ENCODE measurements at regions not wholly inside any gene's neighbourhood (a gene's known extent, or its start where the extent isn't known, plus 50 kb on each side); places are given as distances from the start of the nearest gene placed in this dataset.

GRCh38 chr14:98714626-98715425, 557.2 kb downstream of the BCL11B start:
- DNase-seq (ENCODE audit: low read depth): no peak

- DNase-seq (ENCODE audit: low read depth): no peak
Measured at GRCh38 chr14:98716133-98716532, 555.9 kb downstream of the BCL11B start.

- no peak for DNase-seq (ENCODE audit: low read depth)
Measured at GRCh38 chr14:98721061-98721460, 550.9 kb downstream of the BCL11B start.

GRCh38 chr14:98724734-98725133, 547.3 kb downstream of the BCL11B start:
- no peak for DNase-seq (ENCODE audit: low read depth)

GRCh38 chr14:98725191-98725590, 546.8 kb downstream of the BCL11B start:
- DNase-seq (ENCODE audit: low read depth): no peak

- no peak for DNase-seq (ENCODE audit: low read depth)
Measured at GRCh38 chr14:98725676-98726075, 546.3 kb downstream of the BCL11B start.

GRCh38 chr14:98726585-98727405, 545.2 kb downstream of the BCL11B start:
- no peak for DNase-seq (ENCODE audit: low read depth)

GRCh38 chr14:98728024-98728423, 544.0 kb downstream of the BCL11B start:
- DNase-seq (ENCODE audit: low read depth): no peak

GRCh38 chr14:98728836-98729235, 543.2 kb downstream of the BCL11B start:
- DNase-seq (ENCODE audit: low read depth): no peak

- no peak for DNase-seq (ENCODE audit: low read depth)
Measured at GRCh38 chr14:98731286-98731685, 540.7 kb downstream of the BCL11B start.

GRCh38 chr14:98731701-98732100, 540.3 kb downstream of the BCL11B start:
- no peak for DNase-seq (ENCODE audit: low read depth)

GRCh38 chr14:98733536-98733935, 538.5 kb downstream of the BCL11B start:
- DNase-seq (ENCODE audit: low read depth): no peak

GRCh38 chr14:98736701-98737338, 535.2 kb downstream of the BCL11B start:
- no peak for DNase-seq (ENCODE audit: low read depth)

GRCh38 chr14:98741523-98741922, 530.5 kb downstream of the BCL11B start:
- no peak for DNase-seq (ENCODE audit: low read depth)

GRCh38 chr14:98742001-98742400, 530.0 kb downstream of the BCL11B start:
- no peak for DNase-seq (ENCODE audit: low read depth)

GRCh38 chr14:98743536-98743935, 528.5 kb downstream of the BCL11B start:
- no peak for DNase-seq (ENCODE audit: low read depth)

GRCh38 chr14:98748966-98749365, 523.0 kb downstream of the BCL11B start:
- DNase-seq (ENCODE audit: low read depth): no peak

GRCh38 chr14:98751110-98751509, 520.9 kb downstream of the BCL11B start:
- DNase-seq (ENCODE audit: low read depth): no peak

- no peak for DNase-seq (ENCODE audit: low read depth)
Measured at GRCh38 chr14:98752660-98753059, 519.3 kb downstream of the BCL11B start.

- no peak for DNase-seq (ENCODE audit: low read depth)
Measured at GRCh38 chr14:98754343-98755020, 517.5 kb downstream of the BCL11B start.

- no peak for DNase-seq (ENCODE audit: low read depth)
Measured at GRCh38 chr14:98756749-98757148, 515.2 kb downstream of the BCL11B start.

All from myocyte (in vitro differentiated cells).